Keratinocyte (primary cell): ENCODE measurements at regions not wholly inside any gene's neighbourhood (a gene's known extent, or its start where the extent isn't known, plus 50 kb on each side); places are given as distances from the start of the nearest gene placed in this dataset.

Experiments used
- DNase-seq: peaks from one replicate; pipeline ENCODE4 v3.0.0-alpha.2; 2011; ENCODE audit warnings: low read depth, missing footprints, low spot score
- FAIRE-seq: peaks from 2 replicates; lab custom pipeline; 2011; peaks lifted over from hg19 to GRCh38; lab: Jason Lieb, UNC
- H2AFZ ChIP-seq: 2 replicates; pipeline ENCODE4 v1.6.0; 2012; ENCODE audit warnings: low read length, control low read depth, inconsistent platforms; ENCODE audit not compliant: control insufficient read depth
- H3K27ac ChIP-seq: 2 replicates; pipeline ENCODE4 v1.5.1; 2011; ENCODE audit warnings: low read length; ENCODE audit not compliant: control insufficient read depth, insufficient read depth
- H3K27me3 ChIP-seq: 3 replicates; pipeline ENCODE4 v1.6.0; 2011; ENCODE audit warnings: low read length; ENCODE audit not compliant: control insufficient read depth, insufficient read depth; ENCODE audit errors: extremely low read depth
- H3K36me3 ChIP-seq, 2 experiments: 2 replicates in 1 of 2; 3 replicates in 1 of 2; pipeline ENCODE4 v1.5.1; 2011; ENCODE audit warnings: low read length in 2 of 2, mild to moderate bottlenecking in 1 of 2; ENCODE audit not compliant: control insufficient read depth in 2 of 2, insufficient read depth in 2 of 2; ENCODE audit errors: extremely low read depth in 1 of 2
- H3K4me1 ChIP-seq: 3 replicates; pipeline ENCODE4 v1.5.1; 2011; ENCODE audit warnings: low read length; ENCODE audit not compliant: control insufficient read depth, insufficient read depth; ENCODE audit errors: extremely low read depth
- H3K4me2 ChIP-seq: 3 replicates; pipeline ENCODE4 v1.6.0; 2011; ENCODE audit warnings: low read depth, low read length; ENCODE audit not compliant: control insufficient read depth, insufficient read depth; ENCODE audit errors: extremely low read depth
- H3K4me3 ChIP-seq, 3 experiments: fragments of 200-600 bp in 1 of 3; sonication (generic) in 1 of 3; 2 replicates in 2 of 3; 3 replicates in 1 of 3; pipeline ENCODE4 v1.5.1; 2011 to 2016; ENCODE audit warnings: low read length in 3 of 3, mild to moderate bottlenecking in 3 of 3, control low read depth in 2 of 3, inconsistent platforms in 1 of 3, low read depth in 1 of 3, mixed read lengths in 1 of 3, mixed run types in 1 of 3, moderate library complexity in 1 of 3; ENCODE audit not compliant: control insufficient read depth in 2 of 3, insufficient read depth in 2 of 3; ENCODE audit errors: extremely low read depth in 1 of 3
- H3K79me2 ChIP-seq: 2 replicates; pipeline ENCODE4 v1.6.0; 2012; ENCODE audit warnings: low read length; ENCODE audit not compliant: control insufficient read depth, insufficient read depth
- H3K9ac ChIP-seq: 3 replicates; pipeline ENCODE4 v1.6.0; 2011; ENCODE audit warnings: low read length; ENCODE audit not compliant: control insufficient read depth, insufficient read depth; ENCODE audit errors: extremely low read depth
- H3K9me1 ChIP-seq: 3 replicates; pipeline ENCODE4 v1.6.0; 2011; ENCODE audit warnings: low read length; ENCODE audit not compliant: control insufficient read depth, insufficient read depth; ENCODE audit errors: extremely low read depth
- H3K9me3 ChIP-seq: 2 replicates; pipeline ENCODE4 v1.5.1; 2012; ENCODE audit warnings: low read depth, low read length; ENCODE audit not compliant: control insufficient read depth
- H4K20me1 ChIP-seq: 3 replicates; pipeline ENCODE4 v1.6.0; 2011; ENCODE audit warnings: low read length; ENCODE audit not compliant: control insufficient read depth, insufficient read depth; ENCODE audit errors: extremely low read depth
- EZH2 ChIP-seq: IDR thresholded peaks from one replicate; pipeline ENCODE4 v1.6.1; 2012; ENCODE audit warnings: inconsistent platforms, mild to moderate bottlenecking, low read length, moderate library complexity
- dilution Hi-C: fragments of 300-500 bp; cut with MboI; formaldehyde crosslinking; loops from one replicate; pipeline ENCODE4 v1.7.0; 2020; ENCODE audit warnings: low sequenced_read_pairs; ENCODE audit not compliant: extremely low pct_ligation_motif_present
- TF ChIP-seq, protein P1 (sequence below), 3 experiments: IDR thresholded peaks in 1 of 3; conservative IDR thresholded peaks in 1 of 3; optimal IDR thresholded peaks in 1 of 3; 2 replicates in 2 of 3; 3 replicates in 1 of 3; pipeline versions ENCODE3 to v1.5.1; 2011; ENCODE audit warnings: low read length in 3 of 3, mild to moderate bottlenecking in 3 of 3, moderate library complexity in 2 of 3, control low read depth in 1 of 3, inconsistent platforms in 1 of 3; ENCODE audit not compliant: insufficient read depth in 2 of 3; ENCODE audit errors: extremely low read depth in 1 of 3

DNA sequence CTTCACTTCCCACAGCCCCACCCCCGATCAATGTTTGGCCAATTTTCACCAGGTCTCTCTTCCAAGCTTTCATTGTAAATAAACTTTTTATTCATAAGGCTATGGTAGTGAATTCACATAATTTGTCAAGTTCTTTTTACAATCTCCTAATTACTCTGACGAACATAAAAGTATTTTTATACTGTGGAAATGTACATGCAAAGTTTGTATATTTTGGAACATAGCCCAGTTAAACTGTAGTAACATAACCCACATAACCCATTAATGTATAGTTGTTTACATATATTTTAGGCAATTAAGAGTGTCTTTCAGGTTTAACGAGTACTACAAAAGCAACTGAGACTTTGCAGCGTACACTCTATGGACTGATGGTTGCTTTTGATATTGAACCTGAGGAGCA, 228.3 kb upstream of the ERBB4 start:
- DNase-seq (no peak), FAIRE-seq (no peak)

DNA sequence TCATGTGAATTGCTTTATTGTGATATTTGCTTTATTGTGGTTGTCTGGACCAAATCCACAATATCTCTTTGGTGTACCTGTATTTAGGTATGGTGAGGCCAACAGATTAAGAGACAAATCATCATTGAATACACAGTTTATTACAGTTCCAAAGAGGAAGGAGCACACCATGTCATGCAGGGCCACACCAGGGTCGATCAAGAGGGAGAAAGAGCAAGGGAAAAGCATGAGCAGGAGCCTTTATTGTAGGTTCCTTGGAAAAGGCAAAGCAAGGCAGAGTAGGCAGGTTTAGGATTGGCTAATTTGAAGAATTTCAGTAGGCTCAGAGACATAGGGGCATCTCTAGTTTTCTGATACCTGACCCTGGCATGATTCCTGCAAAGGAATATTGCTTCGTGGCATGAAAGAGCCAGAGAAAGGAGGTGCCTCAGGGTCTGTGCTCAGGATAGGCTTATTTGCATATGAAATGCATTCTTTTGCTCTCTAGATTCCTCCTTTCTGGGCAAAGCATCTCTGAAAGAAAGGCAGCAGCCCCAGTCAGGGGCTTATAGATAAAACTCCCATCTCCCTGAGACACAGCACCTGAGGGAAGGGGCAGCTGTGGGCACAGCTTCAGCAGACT, 214.2 kb upstream of the ERBB4 start:
- no peaks in the 10 kb centered on the region for H3K27me3 ChIP-seq
- no peaks in the 10 kb centered on the region for H3K79me2 ChIP-seq
- no peak for DNase-seq
- H3K9ac ChIP-seq = no peak overlapping the region
- H3K9me3 ChIP-seq = no peaks in the 10 kb centered on the region
- H3K4me2 ChIP-seq = no peak overlapping the region
- H3K27ac ChIP-seq = no peak overlapping the region
- H2AFZ ChIP-seq = no peak overlapping the region
- H4K20me1 ChIP-seq = no peaks in the 10 kb centered on the region
- H3K4me3 ChIP-seq = no peak overlapping the region
- no peak for FAIRE-seq
- no peaks in the 10 kb centered on the region for H3K36me3 ChIP-seq
- H3K4me1 ChIP-seq = no peaks in the 10 kb centered on the region
- TF ChIP-seq, protein P1, sequence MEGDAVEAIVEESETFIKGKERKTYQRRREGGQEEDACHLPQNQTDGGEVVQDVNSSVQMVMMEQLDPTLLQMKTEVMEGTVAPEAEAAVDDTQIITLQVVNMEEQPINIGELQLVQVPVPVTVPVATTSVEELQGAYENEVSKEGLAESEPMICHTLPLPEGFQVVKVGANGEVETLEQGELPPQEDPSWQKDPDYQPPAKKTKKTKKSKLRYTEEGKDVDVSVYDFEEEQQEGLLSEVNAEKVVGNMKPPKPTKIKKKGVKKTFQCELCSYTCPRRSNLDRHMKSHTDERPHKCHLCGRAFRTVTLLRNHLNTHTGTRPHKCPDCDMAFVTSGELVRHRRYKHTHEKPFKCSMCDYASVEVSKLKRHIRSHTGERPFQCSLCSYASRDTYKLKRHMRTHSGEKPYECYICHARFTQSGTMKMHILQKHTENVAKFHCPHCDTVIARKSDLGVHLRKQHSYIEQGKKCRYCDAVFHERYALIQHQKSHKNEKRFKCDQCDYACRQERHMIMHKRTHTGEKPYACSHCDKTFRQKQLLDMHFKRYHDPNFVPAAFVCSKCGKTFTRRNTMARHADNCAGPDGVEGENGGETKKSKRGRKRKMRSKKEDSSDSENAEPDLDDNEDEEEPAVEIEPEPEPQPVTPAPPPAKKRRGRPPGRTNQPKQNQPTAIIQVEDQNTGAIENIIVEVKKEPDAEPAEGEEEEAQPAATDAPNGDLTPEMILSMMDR (optimal IDR thresholded peaks at IDR 0.05 in 1 of 3, IDR thresholded peaks at IDR 0.05 in 1 of 3, conservative IDR thresholded peaks at IDR 0.05 in 1 of 3; ENCODE audit: extremely low read depth in 1 of 3, insufficient read depth in 2 of 3, low read length in 3 of 3) = no peak
- no peak for TF ChIP-seq EZH2
- dilution Hi-C loops = no loop called here
- H3K9me1 ChIP-seq = no peaks in the 10 kb centered on the region

More for the DNA sequence above, 228.3 kb upstream of the ERBB4 start:
- no peak overlapping the region for H3K27ac ChIP-seq
- no peaks in the 10 kb centered on the region for H3K9me3 ChIP-seq
- no peaks in the 10 kb centered on the region for H3K79me2 ChIP-seq
- H3K27me3 ChIP-seq = no peaks in the 10 kb centered on the region
- H3K4me2 ChIP-seq = no peak overlapping the region
- no peaks in the 10 kb centered on the region for H3K36me3 ChIP-seq
- H3K9me1 ChIP-seq = no peaks in the 10 kb centered on the region
- TF ChIP-seq, protein P1 (optimal IDR thresholded peaks at IDR 0.05 in 1 of 3, IDR thresholded peaks at IDR 0.05 in 1 of 3, conservative IDR thresholded peaks at IDR 0.05 in 1 of 3; ENCODE audit: extremely low read depth in 1 of 3, insufficient read depth in 2 of 3, low read length in 3 of 3) = no peak
- no peak for TF ChIP-seq EZH2
- H3K9ac ChIP-seq = no peak overlapping the region
- H3K4me1 ChIP-seq = no peaks in the 10 kb centered on the region
- dilution Hi-C loops = no loop called here
- H4K20me1 ChIP-seq = no peaks in the 10 kb centered on the region
- no peak overlapping the region for H2AFZ ChIP-seq
- no peak overlapping the region for H3K4me3 ChIP-seq
